Heart left ventricle (tissue), 16 donors: ENCODE measurements at regions not wholly inside any gene's neighbourhood (a gene's known extent, or its start where the extent isn't known, plus 50 kb on each side); places are given as distances from the start of the nearest gene placed in this dataset.

Source experiments
- ATAC-seq, 4 donors: fragments of 200-7000 bp; cut with Tn5 transposase; one replicate each; pipeline ENCODE4 v1.9.1; 2020 to 2022; ENCODE audit warnings: moderate library complexity in 4 of 4, mild to moderate bottlenecking in 3 of 4, moderate number of reproducible peaks in 1 of 4
- DNase-seq, 5 donors: peaks; one replicate each; pipeline ENCODE4 v3.0.0-alpha.2; 2020
- H3K27ac ChIP-seq, 12 donors: fragments of 200-600 bp; sonication (generic) in 4 of 12; one replicate each; pipeline versions ENCODE4 v1.5.0 to v1.8.0; 2016 to 2022; ENCODE audit warnings: mild to moderate bottlenecking in 2 of 12
- H3K27me3 ChIP-seq, 9 donors: fragments of 200-600 bp; sonication (generic) in 2 of 9; one replicate each; pipeline versions ENCODE4 v1.5.1 to v1.8.0; 2016 to 2022; ENCODE audit warnings: mild to moderate bottlenecking in 3 of 9
- H3K36me3 ChIP-seq, 9 donors: fragments of 200-600 bp; sonication (generic) in 2 of 9; one replicate each; pipeline versions ENCODE4 v1.5.0 to v1.8.0; 2018 to 2022; ENCODE audit warnings: mild to moderate bottlenecking in 2 of 9
- H3K4me1 ChIP-seq, 12 donors: fragments of 200-600 bp; sonication (generic) in 4 of 12; one replicate each; pipeline versions ENCODE4 v1.5.0 to v1.8.0; 2016 to 2022; ENCODE audit warnings: mild to moderate bottlenecking in 3 of 12
- H3K4me3 ChIP-seq, 12 donors: fragments of 200-600 bp; sonication (generic) in 4 of 12; one replicate each; pipeline versions ENCODE4 v1.5.0 to v1.8.0; 2017 to 2022; ENCODE audit warnings: mild to moderate bottlenecking in 9 of 12, moderate library complexity in 4 of 12
- H3K9me3 ChIP-seq, 12 donors: fragments of 200-600 bp; sonication (generic) in 4 of 12; one replicate each; pipeline versions ENCODE4 v1.5.0 to v1.8.0; 2016 to 2022; ENCODE audit warnings: mild to moderate bottlenecking in 1 of 12
- POLR2A ChIP-seq, 2 donors: fragments of 450-650 bp; IDR thresholded peaks; one replicate each; pipeline ENCODE4 v1.6.1; 2017; ENCODE audit warnings: antibody characterized with exemption in 2 of 2, mild to moderate bottlenecking in 2 of 2, moderate library complexity in 2 of 2
- WGBS, 4 donors: extraction: QIAGEN DNeasy Blood & Tissue Kit in 2 of 4; methylation state at CpG; one replicate each; pipeline versions ENCODE4 v1.1.5 to v1.1.7; 2013 to 2018; 5-methylcytosine and 5-hydroxymethylcytosine counted together
- intact Hi-C, 10 donors: fragments of 100-400 bp; cut with DNase I; formaldehyde crosslinking; loops; one replicate each; pipeline versions ENCODE4 v1.11.1 to v1.14.2; 2022
- TF ChIP-seq, protein P1 (sequence below), 12 donors: fragments of 200-600 bp; sonication (generic) in 4 of 12; IDR thresholded peaks; one replicate each; pipeline versions ENCODE4 v1.5.0 to v1.8.0; 2018 to 2022; ENCODE audit warnings: antibody characterized with exemption in 12 of 12, mild to moderate bottlenecking in 5 of 12
- donor health status: ischemic (EF 13 %, LVEDD 7.1; RV severe dilation, severe dysfunction).
- donor health status: healthy with polysubstance abuse.
- donor health status: DM: no; HTN: yes; CAD: no.
- donor health status: DM: no; HTN: no; CAD: no.
- donor health status: ischemic (EF 25% LVEDD 6.9; RV normal size, moderate dysfunction).
- donor health status: ischemic (EF 25% LVEDD 5.7; RV mildly dilated, moderate dysfunction).
- donor health status: healthy.
- donor health status: DM: yes; HTN: yes; CAD: no.
- donor health status: ischemic (EF 35%, LVEDD 5.7; RV mildly dilated, moderate dysfunction).
- donor health status: nonischemic (EF 11% LVEDD 7.7; RV severe dilation, severe dysfunction).
- donor health status: DM: yes; HTN: yes; CAD: no.
- donor health status: PGD.
- donor health status: ischemic (EF 29% LVEDD 5.4; RV normal size, mild dysfunction).
- donor health status: nonischemic (EF 23%, LVEDD 6.1; RV moderate dilation, normal function).

DNA sequence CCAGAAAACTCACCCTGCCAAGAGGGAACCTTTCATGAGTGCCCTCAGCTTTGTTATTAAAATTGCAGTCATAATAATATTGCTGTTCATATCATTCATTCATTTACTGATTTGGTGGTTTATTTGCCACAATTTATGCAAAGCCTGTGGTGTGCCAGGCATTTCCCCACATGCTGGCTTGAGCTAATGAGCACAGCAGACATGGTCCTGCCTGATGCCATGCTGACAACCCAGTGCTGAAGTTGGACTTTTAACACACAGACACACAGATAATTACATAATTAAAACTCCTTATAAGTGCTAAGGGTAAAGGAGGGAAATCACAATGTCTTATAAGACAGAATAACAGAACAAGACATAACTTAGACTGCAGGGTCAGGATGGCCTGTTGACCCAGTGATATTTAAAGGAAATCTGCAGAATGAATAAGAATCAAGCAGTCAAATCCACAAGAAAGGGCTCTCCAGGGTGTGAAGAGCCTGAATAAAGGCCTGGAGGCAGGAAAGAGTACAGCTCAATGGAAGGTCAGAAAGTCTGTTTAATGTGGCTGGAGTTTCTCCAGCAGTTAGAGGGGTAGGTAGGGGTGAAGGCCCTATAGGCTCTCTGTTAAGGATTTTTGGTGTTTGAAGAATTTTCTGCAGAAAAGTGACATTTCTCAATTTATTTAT lies 196.9 kb upstream of the CDH11 start:
- Histone ChIP-seq H3K27ac (no peak overlapping the region), H3K9me3 (peaks cover 0 to 13% (median 0%) of the 10 kb centered on the region in 12 donors), H3K36me3 (no peaks in the 10 kb centered on the region), H3K27me3 (no peaks in the 10 kb centered on the region), H3K4me3 (no peak overlapping the region), H3K4me1 (peaks cover 0 to 12% (median 0%) of the 10 kb centered on the region in 12 donors)
- ATAC-seq (no peak), DNase-seq (no peak)
- intact Hi-C loops: loop anchor here in 1 of 10 donors (10.0 kb wide), 2 partner anchors 134 to 194 kb away; partner anchors contain the start of gene CDH11
- TF ChIP-seq POLR2A (IDR thresholded peaks at IDR 0.05): no peak
- TF ChIP-seq, protein P1, sequence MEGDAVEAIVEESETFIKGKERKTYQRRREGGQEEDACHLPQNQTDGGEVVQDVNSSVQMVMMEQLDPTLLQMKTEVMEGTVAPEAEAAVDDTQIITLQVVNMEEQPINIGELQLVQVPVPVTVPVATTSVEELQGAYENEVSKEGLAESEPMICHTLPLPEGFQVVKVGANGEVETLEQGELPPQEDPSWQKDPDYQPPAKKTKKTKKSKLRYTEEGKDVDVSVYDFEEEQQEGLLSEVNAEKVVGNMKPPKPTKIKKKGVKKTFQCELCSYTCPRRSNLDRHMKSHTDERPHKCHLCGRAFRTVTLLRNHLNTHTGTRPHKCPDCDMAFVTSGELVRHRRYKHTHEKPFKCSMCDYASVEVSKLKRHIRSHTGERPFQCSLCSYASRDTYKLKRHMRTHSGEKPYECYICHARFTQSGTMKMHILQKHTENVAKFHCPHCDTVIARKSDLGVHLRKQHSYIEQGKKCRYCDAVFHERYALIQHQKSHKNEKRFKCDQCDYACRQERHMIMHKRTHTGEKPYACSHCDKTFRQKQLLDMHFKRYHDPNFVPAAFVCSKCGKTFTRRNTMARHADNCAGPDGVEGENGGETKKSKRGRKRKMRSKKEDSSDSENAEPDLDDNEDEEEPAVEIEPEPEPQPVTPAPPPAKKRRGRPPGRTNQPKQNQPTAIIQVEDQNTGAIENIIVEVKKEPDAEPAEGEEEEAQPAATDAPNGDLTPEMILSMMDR (IDR thresholded peaks at IDR 0.05): no peak

DNA sequence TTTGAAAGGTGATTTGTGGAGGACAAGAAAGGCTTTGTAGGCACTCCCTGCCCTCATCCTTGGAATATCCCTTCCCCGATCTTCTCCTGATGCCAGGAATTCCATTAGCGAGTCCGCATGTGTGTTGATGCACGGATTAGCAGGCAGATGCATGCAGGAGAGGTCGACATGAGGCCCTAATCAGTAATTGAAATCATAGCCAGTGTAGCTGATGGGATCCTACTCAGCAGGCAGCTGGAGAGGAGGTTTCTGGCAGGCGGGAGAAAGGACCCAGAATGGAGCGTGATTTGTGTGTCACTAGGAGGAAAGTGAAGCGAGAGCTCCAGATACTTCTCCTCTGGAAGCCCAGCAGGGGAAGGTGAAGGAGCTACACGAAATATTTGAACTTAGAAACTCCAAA lies 196.3 kb upstream of the CDH11 start:
- TF ChIP-seq, protein P1 (IDR thresholded peaks at IDR 0.05): no peak
- no peak for TF ChIP-seq POLR2A (IDR thresholded peaks at IDR 0.05)
- WGBS, 4 donors: 83 to 85% (median 84%) methylated on average over 9 of the region's 9 CpGs
- Histone ChIP-seq H3K4me3 (no peak overlapping the region), H3K4me1 (peaks cover 0 to 12% (median 0%) of the 10 kb centered on the region in 12 donors), H3K27ac (no peak overlapping the region), H3K9me3 (peaks cover 0 to 13% (median 0%) of the 10 kb centered on the region in 12 donors), H3K36me3 (no peaks in the 10 kb centered on the region), H3K27me3 (no peaks in the 10 kb centered on the region)
- intact Hi-C loops: loop anchor here in 1 of 10 donors (10.0 kb wide), 2 partner anchors 133 to 193 kb away; partner anchors contain the start of gene CDH11
- DNase-seq (no peak), ATAC-seq (no peak)

DNA sequence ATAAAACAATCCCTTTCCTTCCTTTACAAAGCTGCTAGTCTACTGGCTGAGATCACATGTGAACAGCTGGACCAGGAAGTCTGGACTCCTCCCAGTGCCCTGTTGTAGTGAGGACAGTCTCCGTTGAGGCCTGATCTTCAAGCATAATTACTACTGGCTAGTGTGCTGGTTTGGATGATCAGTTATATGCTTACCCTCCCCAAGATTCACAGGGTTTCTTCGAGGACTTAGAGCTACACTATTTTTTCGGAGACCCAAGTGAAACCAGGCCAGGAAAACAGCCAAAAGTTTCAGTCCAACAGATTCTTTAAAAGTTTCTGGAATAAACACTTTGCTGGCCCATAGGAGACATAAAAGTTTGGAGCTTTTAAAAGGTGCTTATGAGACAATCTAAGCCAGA lies 194.9 kb upstream of the CDH11 start:
- Histone ChIP-seq H3K4me3 (no peak overlapping the region), H3K4me1 (peaks cover 0 to 12% (median 0%) of the 10 kb centered on the region in 12 donors), H3K9me3 (peaks cover 0 to 13% (median 0%) of the 10 kb centered on the region in 12 donors), H3K27me3 (no peaks in the 10 kb centered on the region), H3K36me3 (no peaks in the 10 kb centered on the region), H3K27ac (no peak overlapping the region)
- no peak for DNase-seq
- no peak for ATAC-seq
- WGBS, 4 donors: 52 to 72% (median 67%) methylated on average over 3 of the region's 3 CpGs
- intact Hi-C loops: loop anchor here in 1 of 10 donors (10.0 kb wide), 2 partner anchors 132 to 192 kb away; partner anchors contain the start of gene CDH11
- no peak for TF ChIP-seq POLR2A (IDR thresholded peaks at IDR 0.05)
- TF ChIP-seq, protein P1 (IDR thresholded peaks at IDR 0.05): no peak

DNA sequence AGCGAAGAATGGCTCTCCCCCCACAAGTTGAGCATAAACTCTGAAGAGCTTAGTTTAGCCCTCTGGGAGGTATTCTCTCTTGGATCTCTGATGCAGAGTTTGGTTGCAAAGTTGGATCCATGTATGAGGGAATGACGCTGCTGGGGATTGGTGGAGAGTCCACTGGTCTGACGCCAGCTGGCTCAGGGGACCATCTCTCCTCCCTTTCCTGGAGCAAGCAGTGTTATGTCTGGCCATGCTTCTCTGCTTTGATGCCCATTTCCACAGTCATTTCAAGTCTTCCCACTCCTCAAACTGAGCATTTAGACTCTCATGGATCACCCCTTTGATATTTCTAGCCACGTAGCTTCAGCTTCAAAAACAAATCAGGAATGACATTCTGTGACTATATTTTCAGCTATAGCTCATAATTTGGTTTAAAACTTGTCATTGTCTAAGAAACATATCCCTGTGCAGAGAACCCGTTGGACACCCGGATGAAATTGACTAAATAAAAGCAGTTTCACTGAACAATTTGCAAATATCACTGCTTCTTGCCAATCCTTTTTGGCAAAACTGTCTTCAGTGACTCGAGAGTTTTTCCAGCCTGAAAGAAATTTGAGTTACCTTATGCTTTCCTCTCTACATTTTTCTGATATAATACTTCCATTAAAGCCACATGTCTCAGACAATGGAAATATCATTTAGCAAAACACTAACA lies 193.4 kb upstream of the CDH11 start:
- WGBS, 4 donors: 47 to 63% (median 52%) methylated on average over 7 of the region's 7 CpGs
- DNase-seq (peak; percentile 65 to 73 (median 70)), ATAC-seq (peak in 3 of 4 donors; percentile 78 to 85 (median 85))
- TF ChIP-seq, protein P1 (IDR thresholded peaks at IDR 0.05): no peak
- no peak for TF ChIP-seq POLR2A (IDR thresholded peaks at IDR 0.05)
- peak overlapping the region in 2 of 12 donors; percentile 6 to 22 for H3K27ac ChIP-seq
- no peaks in the 10 kb centered on the region for H3K27me3 ChIP-seq
- intact Hi-C loops: loop anchor here in 1 of 10 donors (10.0 kb wide), 2 partner anchors 130 to 190 kb away; partner anchors contain the start of gene CDH11
- H3K9me3 ChIP-seq: peaks cover 0 to 13% (median 0%) of the 10 kb centered on the region in 12 donors
- H3K4me3 ChIP-seq: no peak overlapping the region
- H3K36me3 ChIP-seq: no peaks in the 10 kb centered on the region
- H3K4me1 ChIP-seq: peaks cover 0 to 21% (median 0%) of the 10 kb centered on the region in 12 donors
